Activated naive CD8-positive, alpha-beta T cell (primary cell): ENCODE measurements at regions not wholly inside any gene's neighbourhood (a gene's known extent, or its start where the extent isn't known, plus 50 kb on each side); places are given as distances from the start of the nearest gene placed in this dataset.

Source experiments
- H3K27ac Mint-ChIP-seq: one replicate; pipeline ENCODE4 v1.8.0; 2021; ENCODE audit warnings: mixed read lengths
- H3K27me3 Mint-ChIP-seq: one replicate; pipeline ENCODE4 v1.8.0; 2021; ENCODE audit warnings: mixed read lengths
- H3K36me3 Mint-ChIP-seq: one replicate; pipeline ENCODE4 v1.8.0; 2021; ENCODE audit warnings: mixed read lengths
- H3K4me1 Mint-ChIP-seq: one replicate; pipeline ENCODE4 v1.8.0; 2021; ENCODE audit warnings: low read depth, mixed read lengths
- H3K4me3 Mint-ChIP-seq: one replicate; pipeline ENCODE4 v1.8.0; 2021; ENCODE audit warnings: mild to moderate bottlenecking, mixed read lengths
- H3K9me3 Mint-ChIP-seq: one replicate; pipeline ENCODE4 v1.8.0; 2021; ENCODE audit warnings: low read depth, mixed read lengths

GRCh38 chr15:93671387-93671943 lies 559.9 kb upstream of the MCTP2 start:
- Mint-ChIP-seq H3K4me1 (no peaks in the 10 kb centered on the region), H3K36me3 (no peaks in the 10 kb centered on the region), H3K27me3 (peaks cover 9% of the 10 kb centered on the region), H3K4me3 (no peak overlapping the region), H3K27ac (no peak overlapping the region), H3K9me3 (no peaks in the 10 kb centered on the region)

GRCh38 chr15:93670931-93671330 lies 560.4 kb upstream of the MCTP2 start:
- Mint-ChIP-seq H3K27me3 (peaks cover 9% of the 10 kb centered on the region), H3K27ac (no peak overlapping the region), H3K4me3 (no peak overlapping the region), H3K9me3 (no peaks in the 10 kb centered on the region), H3K36me3 (no peaks in the 10 kb centered on the region), H3K4me1 (no peaks in the 10 kb centered on the region)

GRCh38 chr15:93664213-93664956 lies 567.0 kb upstream of the MCTP2 start:
- Mint-ChIP-seq H3K4me1 (no peaks in the 10 kb centered on the region), H3K4me3 (no peak overlapping the region), H3K27me3 (no peaks in the 10 kb centered on the region), H3K27ac (no peak overlapping the region), H3K9me3 (no peaks in the 10 kb centered on the region), H3K36me3 (no peaks in the 10 kb centered on the region)

GRCh38 chr15:93662162-93662885 lies 569.0 kb upstream of the MCTP2 start:
- Mint-ChIP-seq H3K36me3 (no peaks in the 10 kb centered on the region), H3K27ac (no peak overlapping the region), H3K27me3 (no peaks in the 10 kb centered on the region), H3K4me1 (no peaks in the 10 kb centered on the region), H3K4me3 (no peak overlapping the region), H3K9me3 (no peaks in the 10 kb centered on the region)

- Mint-ChIP-seq H3K27me3 (no peaks in the 10 kb centered on the region), H3K4me3 (no peak overlapping the region), H3K9me3 (no peaks in the 10 kb centered on the region), H3K36me3 (no peaks in the 10 kb centered on the region), H3K27ac (no peak overlapping the region), H3K4me1 (no peaks in the 10 kb centered on the region)
Measured at GRCh38 chr15:93658026-93658816, 569.2 kb upstream of the RGMA start.

- no peak overlapping the region for H3K4me3 Mint-ChIP-seq
- no peak overlapping the region for H3K27ac Mint-ChIP-seq
- no peaks in the 10 kb centered on the region for H3K9me3 Mint-ChIP-seq
- no peaks in the 10 kb centered on the region for H3K4me1 Mint-ChIP-seq
- no peaks in the 10 kb centered on the region for H3K36me3 Mint-ChIP-seq
- H3K27me3 Mint-ChIP-seq: no peaks in the 10 kb centered on the region
Measured at GRCh38 chr15:93656041-93656440, 567.0 kb upstream of the RGMA start.

GRCh38 chr15:93649691-93650235 lies 560.8 kb upstream of the RGMA start:
- Mint-ChIP-seq H3K9me3 (no peaks in the 10 kb centered on the region), H3K27me3 (no peaks in the 10 kb centered on the region), H3K4me3 (no peak overlapping the region), H3K4me1 (no peaks in the 10 kb centered on the region), H3K36me3 (no peaks in the 10 kb centered on the region), H3K27ac (no peak overlapping the region)

GRCh38 chr15:93646193-93646592 lies 557.2 kb upstream of the RGMA start:
- peaks cover 3% of the 10 kb centered on the region for H3K27me3 Mint-ChIP-seq
- no peak overlapping the region for H3K27ac Mint-ChIP-seq
- no peaks in the 10 kb centered on the region for H3K9me3 Mint-ChIP-seq
- H3K36me3 Mint-ChIP-seq: no peaks in the 10 kb centered on the region
- H3K4me1 Mint-ChIP-seq: no peaks in the 10 kb centered on the region
- H3K4me3 Mint-ChIP-seq: no peak overlapping the region

GRCh38 chr15:93645594-93645993 lies 556.6 kb upstream of the RGMA start:
- no peak overlapping the region for H3K4me3 Mint-ChIP-seq
- H3K27ac Mint-ChIP-seq: no peak overlapping the region
- H3K27me3 Mint-ChIP-seq: peaks cover 5% of the 10 kb centered on the region
- H3K36me3 Mint-ChIP-seq: no peaks in the 10 kb centered on the region
- no peaks in the 10 kb centered on the region for H3K4me1 Mint-ChIP-seq
- no peaks in the 10 kb centered on the region for H3K9me3 Mint-ChIP-seq

GRCh38 chr15:93644595-93644994 lies 555.6 kb upstream of the RGMA start:
- H3K4me1 Mint-ChIP-seq: no peaks in the 10 kb centered on the region
- H3K27ac Mint-ChIP-seq: no peak overlapping the region
- no peaks in the 10 kb centered on the region for H3K9me3 Mint-ChIP-seq
- H3K27me3 Mint-ChIP-seq: peaks cover 7% of the 10 kb centered on the region
- H3K36me3 Mint-ChIP-seq: no peaks in the 10 kb centered on the region
- H3K4me3 Mint-ChIP-seq: no peak overlapping the region

GRCh38 chr15:93640411-93640962 lies 551.5 kb upstream of the RGMA start:
- no peaks in the 10 kb centered on the region for H3K36me3 Mint-ChIP-seq
- H3K27ac Mint-ChIP-seq: no peak overlapping the region
- H3K4me1 Mint-ChIP-seq: no peaks in the 10 kb centered on the region
- no peaks in the 10 kb centered on the region for H3K9me3 Mint-ChIP-seq
- peaks cover 7% of the 10 kb centered on the region for H3K27me3 Mint-ChIP-seq
- no peak overlapping the region for H3K4me3 Mint-ChIP-seq

GRCh38 chr15:93631958-93632618 lies 543.1 kb upstream of the RGMA start:
- Mint-ChIP-seq H3K9me3 (peaks cover 4% of the 10 kb centered on the region), H3K27me3 (no peaks in the 10 kb centered on the region), H3K4me1 (no peaks in the 10 kb centered on the region), H3K27ac (no peak overlapping the region), H3K4me3 (no peak overlapping the region), H3K36me3 (no peaks in the 10 kb centered on the region)

- H3K27ac Mint-ChIP-seq: no peak overlapping the region
- H3K9me3 Mint-ChIP-seq: no peaks in the 10 kb centered on the region
- H3K4me3 Mint-ChIP-seq: no peak overlapping the region
- H3K27me3 Mint-ChIP-seq: peaks cover 7% of the 10 kb centered on the region
- no peaks in the 10 kb centered on the region for H3K4me1 Mint-ChIP-seq
- no peaks in the 10 kb centered on the region for H3K36me3 Mint-ChIP-seq
Measured at GRCh38 chr15:93619597-93619996, 530.6 kb upstream of the RGMA start.

GRCh38 chr15:93617443-93617842 lies 528.4 kb upstream of the RGMA start:
- peaks cover 6% of the 10 kb centered on the region for H3K27me3 Mint-ChIP-seq
- H3K36me3 Mint-ChIP-seq: no peaks in the 10 kb centered on the region
- H3K9me3 Mint-ChIP-seq: no peaks in the 10 kb centered on the region
- H3K4me1 Mint-ChIP-seq: no peaks in the 10 kb centered on the region
- no peak overlapping the region for H3K4me3 Mint-ChIP-seq
- H3K27ac Mint-ChIP-seq: no peak overlapping the region
